ENCODE measurements at regions not wholly inside any gene's neighbourhood (a gene's known extent, or its start where the extent isn't known, plus 50 kb on each side); places are given as distances from the start of the nearest gene placed in this dataset.

- no peaks in the 10 kb centered on the region for H3K36me3 ChIP-seq (replicated peaks in 1 of 2; ENCODE audit: control insufficient read depth in 1 of 2, insufficient read depth in 2 of 2, low read length in 2 of 2)
- no peak overlapping the region for H3K27ac ChIP-seq (ENCODE audit: extremely low read length, insufficient read depth, low read length)
- no peak overlapping the region for H3K9ac ChIP-seq (ENCODE audit: insufficient read depth, low read depth, low read length)
- H3K4me2 ChIP-seq (ENCODE audit: low read depth, low read length), result no peak overlapping the region
- CTCF ChIA-PET (ENCODE audit: low intra/inter-chr PET ratio, low total read pairs), result no interaction called here
- no peak for ATAC-seq
- no TSS peak for BruUV-seq (replicated peaks)
- in situ Hi-C loops (cut with HindIII; ENCODE audit: extremely low pct_ligation_motif_present, low pct_unique_long_range_greater_than_20kb) (loop anchor here (25.0 kb wide), 1 partner anchor 329 kb away; no protein-coding TSS in a partner anchor), intact Hi-C loops (cut with micrococcal nuclease; ENCODE audit: unreplicated experiment) (loop anchor here (10.0 kb wide), 1 partner anchor 352 kb away; no protein-coding TSS in a partner anchor)
- peaks cover 23% of the 10 kb centered on the region for H3K4me1 ChIP-seq (ENCODE audit: insufficient read depth, low read length)
- peaks cover 6% of the 10 kb centered on the region for H3K9me3 ChIP-seq (ENCODE audit: low read length)
- H4K20me1 ChIP-seq (ENCODE audit: insufficient read depth, low read length), result no peaks in the 10 kb centered on the region
- H3K79me2 ChIP-seq (ENCODE audit: insufficient read depth, low read length), result no peaks in the 10 kb centered on the region
- POLR2A ChIA-PET, result interaction anchor here (0.7 kb wide), 1 partner anchor 9 kb away, joined by 3 read pairs; no protein-coding TSS in a partner anchor
- no peak for DNase-seq (ENCODE audit: low spot score)
- H3K4me3 ChIP-seq (replicated peaks in 1 of 3; ENCODE audit: insufficient read depth in 1 of 3, low read depth in 2 of 3, low read length in 3 of 3), result no peak overlapping the region
- no peak overlapping the region for H2AFZ ChIP-seq (ENCODE audit: low read length)
- no peaks in the 10 kb centered on the region for H3K27me3 ChIP-seq (ENCODE audit: control insufficient read depth in 1 of 2, insufficient read depth in 2 of 2, low read length in 2 of 2)
- no peak for FAIRE-seq
- WGBS (ENCODE audit: low lambda C conversion rate), result 54% methylated on average over 3 of the region's 3 CpGs
- no peak for TF ChIP-seq USF2 (IDR thresholded peaks at IDR 0.05; ENCODE audit: low read depth, low read length)
- no peak for TF ChIP-seq USF2 (CRISPR knock-in tag; IDR thresholded peaks at IDR 0.05; ENCODE audit: borderline replicate concordance)
- no peak for TF ChIP-seq KAT2B (IDR thresholded peaks at IDR 0.05; ENCODE audit: borderline replicate concordance, low read depth, low read length)
- TF ChIP-seq DBP (CRISPR knock-in tag; IDR thresholded peaks at IDR 0.05; ENCODE audit: not compliant biosample characterization), result no peak
- TF ChIP-seq CSRNP2 (CRISPR knock-in tag; conservative IDR thresholded peaks at IDR 0.05; ENCODE audit: low read depth), result no peak
- TF ChIP-seq ZNF549 (CRISPR knock-in tag; IDR thresholded peaks at IDR 0.05), result no peak
- no peak for TF ChIP-seq ZNF20 (CRISPR knock-in tag; IDR thresholded peaks at IDR 0.05)
- TF ChIP-seq SOX5 (CRISPR knock-in tag; IDR thresholded peaks at IDR 0.05; ENCODE audit: borderline replicate concordance), result no peak
- no peak for TF ChIP-seq NR2F6 (IDR thresholded peaks at IDR 0.05)
- TF ChIP-seq NR2F6 (CRISPR knock-in tag; IDR thresholded peaks at IDR 0.05), result no peak
- no peak for TF ChIP-seq MTERF4 (CRISPR knock-in tag; IDR thresholded peaks at IDR 0.05)
- no peak for TF ChIP-seq ZNF136 (CRISPR knock-in tag; IDR thresholded peaks at IDR 0.05; ENCODE audit: low read depth)
- TF ChIP-seq JUN (CRISPR knock-in tag; IDR thresholded peaks at IDR 0.05), result no peak
- TF ChIP-seq ZNF501 (CRISPR knock-in tag; IDR thresholded peaks at IDR 0.05), result no peak
- TF ChIP-seq ZGPAT (CRISPR knock-in tag; IDR thresholded peaks at IDR 0.05), result no peak
- TF ChIP-seq NAIF1 (CRISPR knock-in tag; IDR thresholded peaks at IDR 0.05; ENCODE audit: borderline replicate concordance), result no peak
- TF ChIP-seq FUBP1 (CRISPR knock-in tag; IDR thresholded peaks at IDR 0.05; ENCODE audit: borderline replicate concordance), result no peak
Measured at GRCh38 chr9:108766626-108767161, 89.1 kb downstream of the ACTL7B start.

Measured in HepG2 (cell line).